Liver (tissue), 8 donors: ENCODE measurements at regions not wholly inside any gene's neighbourhood (a gene's known extent, or its start where the extent isn't known, plus 50 kb on each side); places are given as distances from the start of the nearest gene placed in this dataset.

Experiments
- DNase-seq: peaks from one replicate; pipeline ENCODE4 v3.0.0-alpha.2; 2017; ENCODE audit warnings: low spot score
- H3K27ac ChIP-seq, 2 donors: one replicate each; pipeline ENCODE4 v1.7.0; 2013; ENCODE audit warnings: inconsistent platforms in 2 of 2, low read length in 2 of 2, control low read depth in 1 of 2, low read depth in 1 of 2, mild to moderate bottlenecking in 1 of 2
- H3K27me3 ChIP-seq, 4 donors: one replicate each; pipeline versions ENCODE4 v1.6.1 to v1.7.0; 2013; ENCODE audit warnings: low read length in 3 of 4, inconsistent platforms in 1 of 4, mild to moderate bottlenecking in 1 of 4, moderate library complexity in 1 of 4; ENCODE audit not compliant: control insufficient read depth in 4 of 4, insufficient read depth in 4 of 4
- H3K36me3 ChIP-seq, 4 donors: one replicate each; pipeline versions ENCODE4 v1.6.1 to v1.7.0; 2013; ENCODE audit warnings: low read length in 3 of 4, mild to moderate bottlenecking in 3 of 4, low read depth in 1 of 4, moderate library complexity in 1 of 4; ENCODE audit not compliant: control insufficient read depth in 4 of 4, insufficient read depth in 3 of 4
- H3K4me1 ChIP-seq, 4 donors: one replicate each; pipeline versions ENCODE4 v1.6.1 to v1.7.0; 2013; ENCODE audit warnings: low read length in 3 of 4, mild to moderate bottlenecking in 3 of 4, moderate library complexity in 1 of 4; ENCODE audit not compliant: control insufficient read depth in 4 of 4, insufficient read depth in 4 of 4
- H3K4me3 ChIP-seq, 3 donors: one replicate each; pipeline versions ENCODE4 v1.6.1 to v1.7.0; 2013; ENCODE audit warnings: low read length in 3 of 3, control low read depth in 1 of 3, low read depth in 1 of 3, mild to moderate bottlenecking in 1 of 3
- H3K9ac ChIP-seq, 2 donors: one replicate each; pipeline ENCODE4 v1.7.0; 2013; ENCODE audit warnings: low read length in 2 of 2, mild to moderate bottlenecking in 2 of 2, moderate library complexity in 2 of 2, control low read depth in 1 of 2, low read depth in 1 of 2
- H3K9me3 ChIP-seq, 4 donors: one replicate each; pipeline versions ENCODE4 v1.6.1 to v1.7.0; 2013; ENCODE audit warnings: low read length in 3 of 4; ENCODE audit not compliant: control insufficient read depth in 4 of 4
- EGR1 ChIP-seq, 2 donors: IDR thresholded peaks; 2 replicates each; pipeline ENCODE4 v1.6.1; 2016 to 2018; ENCODE audit warnings: antibody characterized with exemption in 2 of 2, low read depth in 2 of 2
- FOXA1 ChIP-seq: IDR thresholded peaks from 2 replicates; pipeline ENCODE4 v1.6.1; 2016; ENCODE audit warnings: antibody characterized with exemption
- FOXA2 ChIP-seq: IDR thresholded peaks from 2 replicates; pipeline ENCODE4 v1.6.1; 2016; ENCODE audit warnings: antibody characterized with exemption
- GABPA ChIP-seq, 2 donors: IDR thresholded peaks in 1 of 2; conservative IDR thresholded peaks in 1 of 2; 2 replicates each; pipeline ENCODE4 v1.6.1; 2016; ENCODE audit warnings: antibody characterized with exemption in 2 of 2, mild to moderate bottlenecking in 1 of 2, moderate library complexity in 1 of 2
- HNF4A ChIP-seq, 2 donors: conservative IDR thresholded peaks; 2 replicates each; pipeline ENCODE4 v1.6.1; 2016; ENCODE audit warnings: antibody characterized with exemption in 2 of 2, mild to moderate bottlenecking in 2 of 2
- HNF4G ChIP-seq: IDR thresholded peaks from 2 replicates; pipeline ENCODE4 v1.6.1; 2016; ENCODE audit warnings: antibody characterized with exemption
- NR2F2 ChIP-seq: IDR thresholded peaks from 2 replicates; pipeline ENCODE4 v1.6.1; 2016; ENCODE audit warnings: antibody characterized with exemption
- RAD21 ChIP-seq, 2 donors: IDR thresholded peaks; 2 replicates each; pipeline ENCODE4 v1.6.1; 2016; ENCODE audit warnings: antibody characterized with exemption in 2 of 2, mild to moderate bottlenecking in 2 of 2
- RXRA ChIP-seq, 2 donors: IDR thresholded peaks; 2 replicates each; pipeline ENCODE4 v1.6.1; 2017 to 2018; ENCODE audit warnings: antibody characterized with exemption in 2 of 2, mild to moderate bottlenecking in 1 of 2
- SP1 ChIP-seq: IDR thresholded peaks from 2 replicates; pipeline ENCODE4 v1.6.1; 2018; ENCODE audit warnings: antibody characterized with exemption, mild to moderate bottlenecking
- TAF1 ChIP-seq: conservative IDR thresholded peaks from 2 replicates; pipeline ENCODE4 v1.6.1; 2016; ENCODE audit warnings: antibody characterized with exemption, mild to moderate bottlenecking
- YY1 ChIP-seq: IDR thresholded peaks from 2 replicates; pipeline ENCODE4 v1.6.1; 2016; ENCODE audit warnings: antibody characterized with exemption, mild to moderate bottlenecking
- WGBS: extraction: QIAGEN DNeasy Blood & Tissue Kit; methylation state at CpG from one replicate; pipeline ENCODE4 v1.1.7; 2013; 5-methylcytosine and 5-hydroxymethylcytosine counted together
- TF ChIP-seq, protein P1 (sequence below): IDR thresholded peaks from 2 replicates; pipeline ENCODE4 v1.6.1; 2016; ENCODE audit warnings: antibody characterized with exemption
- TF ChIP-seq, protein P2 (sequence below): IDR thresholded peaks from 2 replicates; pipeline ENCODE4 v1.6.1; 2016; ENCODE audit warnings: antibody characterized with exemption, mild to moderate bottlenecking
- TF ChIP-seq, protein P3 (sequence below): IDR thresholded peaks from 2 replicates; pipeline ENCODE4 v1.6.1; 2016; ENCODE audit warnings: antibody characterized with exemption
- TF ChIP-seq, protein P4 (sequence below): IDR thresholded peaks from 2 replicates; pipeline ENCODE4 v1.6.1; 2016; ENCODE audit warnings: antibody characterized with exemption
- TF ChIP-seq, protein P5 (sequence below): fragments of 150-350 bp; IDR thresholded peaks from 2 replicates; pipeline ENCODE4 v1.5.1; 2017; ENCODE audit warnings: improper control_type of control experiment, low read depth, low read length; ENCODE audit not compliant: missing input control
- donor health status: healthy.
- donor health status: healthy.
- donor health status: healthy.
- donor health status: healthy.
- donor health status: healthy.

DNA sequence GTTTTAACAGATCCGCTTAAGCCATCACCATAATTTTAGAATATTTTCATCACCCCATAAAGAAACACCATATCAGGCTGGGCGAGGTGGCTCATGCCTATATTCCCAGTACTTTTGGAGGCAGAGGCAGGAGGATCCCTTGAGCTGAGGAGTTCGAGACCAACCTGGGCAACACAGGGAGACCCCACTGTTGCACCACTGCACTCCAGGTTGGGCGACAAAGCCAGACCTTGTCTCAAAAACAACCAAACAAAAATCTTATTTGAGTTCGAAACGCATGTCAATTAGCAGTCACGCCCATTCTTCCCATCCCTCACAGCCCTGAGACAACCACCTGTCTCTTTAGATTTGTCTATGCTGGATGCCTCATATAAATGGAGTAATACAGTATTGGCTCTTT is 119.9 kb downstream of the KLF13 start:
- WGBS: 93% methylated on average over 7 of the region's 7 CpGs
- DNase-seq: no peak
- Histone ChIP-seq H3K9me3 (peaks cover 0 to 3% (median 0%) of the 10 kb centered on the region in 4 donors), H3K27ac (no peak overlapping the region), H3K27me3 (no peaks in the 10 kb centered on the region), H3K4me3 (no peak overlapping the region), H3K4me1 (peaks cover 0 to 2% (median 0%) of the 10 kb centered on the region in 4 donors), H3K36me3 (no peaks in the 10 kb centered on the region), H3K9ac (no peak overlapping the region)
- TF ChIP-seq TAF1 (no peak), SP1 (no peak), YY1 (no peak), NR2F2 (no peak), RAD21 (IDR thresholded peaks at IDR 0.05) (no peak), FOXA2 (no peak), HNF4A (conservative IDR thresholded peaks at IDR 0.05) (no peak), EGR1 (IDR thresholded peaks at IDR 0.05; ENCODE audit: low read depth in 2 of 2) (no peak), RXRA (IDR thresholded peaks at IDR 0.05) (no peak), GABPA (IDR thresholded peaks at IDR 0.05 in 1 of 2, conservative IDR thresholded peaks at IDR 0.05 in 1 of 2) (no peak), HNF4G (no peak), FOXA1 (no peak)
- TF ChIP-seq, protein P1, sequence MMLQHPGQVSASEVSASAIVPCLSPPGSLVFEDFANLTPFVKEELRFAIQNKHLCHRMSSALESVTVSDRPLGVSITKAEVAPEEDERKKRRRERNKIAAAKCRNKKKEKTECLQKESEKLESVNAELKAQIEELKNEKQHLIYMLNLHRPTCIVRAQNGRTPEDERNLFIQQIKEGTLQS: no peak
- TF ChIP-seq, protein P2, sequence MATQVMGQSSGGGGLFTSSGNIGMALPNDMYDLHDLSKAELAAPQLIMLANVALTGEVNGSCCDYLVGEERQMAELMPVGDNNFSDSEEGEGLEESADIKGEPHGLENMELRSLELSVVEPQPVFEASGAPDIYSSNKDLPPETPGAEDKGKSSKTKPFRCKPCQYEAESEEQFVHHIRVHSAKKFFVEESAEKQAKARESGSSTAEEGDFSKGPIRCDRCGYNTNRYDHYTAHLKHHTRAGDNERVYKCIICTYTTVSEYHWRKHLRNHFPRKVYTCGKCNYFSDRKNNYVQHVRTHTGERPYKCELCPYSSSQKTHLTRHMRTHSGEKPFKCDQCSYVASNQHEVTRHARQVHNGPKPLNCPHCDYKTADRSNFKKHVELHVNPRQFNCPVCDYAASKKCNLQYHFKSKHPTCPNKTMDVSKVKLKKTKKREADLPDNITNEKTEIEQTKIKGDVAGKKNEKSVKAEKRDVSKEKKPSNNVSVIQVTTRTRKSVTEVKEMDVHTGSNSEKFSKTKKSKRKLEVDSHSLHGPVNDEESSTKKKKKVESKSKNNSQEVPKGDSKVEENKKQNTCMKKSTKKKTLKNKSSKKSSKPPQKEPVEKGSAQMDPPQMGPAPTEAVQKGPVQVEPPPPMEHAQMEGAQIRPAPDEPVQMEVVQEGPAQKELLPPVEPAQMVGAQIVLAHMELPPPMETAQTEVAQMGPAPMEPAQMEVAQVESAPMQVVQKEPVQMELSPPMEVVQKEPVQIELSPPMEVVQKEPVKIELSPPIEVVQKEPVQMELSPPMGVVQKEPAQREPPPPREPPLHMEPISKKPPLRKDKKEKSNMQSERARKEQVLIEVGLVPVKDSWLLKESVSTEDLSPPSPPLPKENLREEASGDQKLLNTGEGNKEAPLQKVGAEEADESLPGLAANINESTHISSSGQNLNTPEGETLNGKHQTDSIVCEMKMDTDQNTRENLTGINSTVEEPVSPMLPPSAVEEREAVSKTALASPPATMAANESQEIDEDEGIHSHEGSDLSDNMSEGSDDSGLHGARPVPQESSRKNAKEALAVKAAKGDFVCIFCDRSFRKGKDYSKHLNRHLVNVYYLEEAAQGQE: no peak
- TF ChIP-seq, protein P3, sequence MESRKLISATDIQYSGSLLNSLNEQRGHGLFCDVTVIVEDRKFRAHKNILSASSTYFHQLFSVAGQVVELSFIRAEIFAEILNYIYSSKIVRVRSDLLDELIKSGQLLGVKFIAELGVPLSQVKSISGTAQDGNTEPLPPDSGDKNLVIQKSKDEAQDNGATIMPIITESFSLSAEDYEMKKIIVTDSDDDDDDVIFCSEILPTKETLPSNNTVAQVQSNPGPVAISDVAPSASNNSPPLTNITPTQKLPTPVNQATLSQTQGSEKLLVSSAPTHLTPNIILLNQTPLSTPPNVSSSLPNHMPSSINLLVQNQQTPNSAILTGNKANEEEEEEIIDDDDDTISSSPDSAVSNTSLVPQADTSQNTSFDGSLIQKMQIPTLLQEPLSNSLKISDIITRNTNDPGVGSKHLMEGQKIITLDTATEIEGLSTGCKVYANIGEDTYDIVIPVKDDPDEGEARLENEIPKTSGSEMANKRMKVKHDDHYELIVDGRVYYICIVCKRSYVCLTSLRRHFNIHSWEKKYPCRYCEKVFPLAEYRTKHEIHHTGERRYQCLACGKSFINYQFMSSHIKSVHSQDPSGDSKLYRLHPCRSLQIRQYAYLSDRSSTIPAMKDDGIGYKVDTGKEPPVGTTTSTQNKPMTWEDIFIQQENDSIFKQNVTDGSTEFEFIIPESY: no peak
- TF ChIP-seq, protein P4, sequence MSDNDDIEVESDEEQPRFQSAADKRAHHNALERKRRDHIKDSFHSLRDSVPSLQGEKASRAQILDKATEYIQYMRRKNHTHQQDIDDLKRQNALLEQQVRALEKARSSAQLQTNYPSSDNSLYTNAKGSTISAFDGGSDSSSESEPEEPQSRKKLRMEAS: no peak
- TF ChIP-seq, protein P5, sequence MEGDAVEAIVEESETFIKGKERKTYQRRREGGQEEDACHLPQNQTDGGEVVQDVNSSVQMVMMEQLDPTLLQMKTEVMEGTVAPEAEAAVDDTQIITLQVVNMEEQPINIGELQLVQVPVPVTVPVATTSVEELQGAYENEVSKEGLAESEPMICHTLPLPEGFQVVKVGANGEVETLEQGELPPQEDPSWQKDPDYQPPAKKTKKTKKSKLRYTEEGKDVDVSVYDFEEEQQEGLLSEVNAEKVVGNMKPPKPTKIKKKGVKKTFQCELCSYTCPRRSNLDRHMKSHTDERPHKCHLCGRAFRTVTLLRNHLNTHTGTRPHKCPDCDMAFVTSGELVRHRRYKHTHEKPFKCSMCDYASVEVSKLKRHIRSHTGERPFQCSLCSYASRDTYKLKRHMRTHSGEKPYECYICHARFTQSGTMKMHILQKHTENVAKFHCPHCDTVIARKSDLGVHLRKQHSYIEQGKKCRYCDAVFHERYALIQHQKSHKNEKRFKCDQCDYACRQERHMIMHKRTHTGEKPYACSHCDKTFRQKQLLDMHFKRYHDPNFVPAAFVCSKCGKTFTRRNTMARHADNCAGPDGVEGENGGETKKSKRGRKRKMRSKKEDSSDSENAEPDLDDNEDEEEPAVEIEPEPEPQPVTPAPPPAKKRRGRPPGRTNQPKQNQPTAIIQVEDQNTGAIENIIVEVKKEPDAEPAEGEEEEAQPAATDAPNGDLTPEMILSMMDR: no peak
